ENCODE measurements at regions not wholly inside any gene's neighbourhood (a gene's known extent, or its start where the extent isn't known, plus 50 kb on each side); places are given as distances from the start of the nearest gene placed in this dataset.

DNA sequence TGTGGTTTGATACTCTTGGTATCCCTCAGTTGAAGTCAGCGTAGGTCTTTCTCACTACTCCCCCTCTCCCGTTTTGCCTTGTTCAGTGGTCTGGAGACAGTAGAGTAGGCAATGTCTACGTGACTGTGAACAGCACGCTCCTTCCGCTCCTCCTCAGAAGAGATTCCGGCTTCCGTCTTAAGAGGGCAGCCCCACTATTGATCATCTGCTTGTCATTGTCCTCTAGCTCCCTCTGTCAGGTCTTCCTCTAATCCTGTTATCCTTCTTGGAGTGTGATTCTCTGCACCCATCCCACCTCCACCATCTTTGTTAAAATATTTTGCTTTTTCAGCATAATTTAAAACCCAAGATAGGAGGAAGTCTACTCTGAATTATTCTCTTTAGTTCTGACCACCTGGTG lies 129.9 kb upstream of the KCNK2 start:
- Histone ChIP-seq H3K4me1 (no peaks in the 10 kb centered on the region), H3K4me3 (no peak overlapping the region), H3K36me3 (no peaks in the 10 kb centered on the region), H3K9me3 (peaks cover 0 to 3% (median 0%) of the 10 kb centered on the region in 4 donors), H3K27ac (no peak overlapping the region), H3K27me3 (no peaks in the 10 kb centered on the region)
- TF ChIP-seq, protein P1, sequence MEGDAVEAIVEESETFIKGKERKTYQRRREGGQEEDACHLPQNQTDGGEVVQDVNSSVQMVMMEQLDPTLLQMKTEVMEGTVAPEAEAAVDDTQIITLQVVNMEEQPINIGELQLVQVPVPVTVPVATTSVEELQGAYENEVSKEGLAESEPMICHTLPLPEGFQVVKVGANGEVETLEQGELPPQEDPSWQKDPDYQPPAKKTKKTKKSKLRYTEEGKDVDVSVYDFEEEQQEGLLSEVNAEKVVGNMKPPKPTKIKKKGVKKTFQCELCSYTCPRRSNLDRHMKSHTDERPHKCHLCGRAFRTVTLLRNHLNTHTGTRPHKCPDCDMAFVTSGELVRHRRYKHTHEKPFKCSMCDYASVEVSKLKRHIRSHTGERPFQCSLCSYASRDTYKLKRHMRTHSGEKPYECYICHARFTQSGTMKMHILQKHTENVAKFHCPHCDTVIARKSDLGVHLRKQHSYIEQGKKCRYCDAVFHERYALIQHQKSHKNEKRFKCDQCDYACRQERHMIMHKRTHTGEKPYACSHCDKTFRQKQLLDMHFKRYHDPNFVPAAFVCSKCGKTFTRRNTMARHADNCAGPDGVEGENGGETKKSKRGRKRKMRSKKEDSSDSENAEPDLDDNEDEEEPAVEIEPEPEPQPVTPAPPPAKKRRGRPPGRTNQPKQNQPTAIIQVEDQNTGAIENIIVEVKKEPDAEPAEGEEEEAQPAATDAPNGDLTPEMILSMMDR (IDR thresholded peaks at IDR 0.05) = no peak
- no peak for TF ChIP-seq POLR2A (IDR thresholded peaks at IDR 0.05)
- no peak for TF ChIP-seq POLR2AphosphoS5 (IDR thresholded peaks at IDR 0.05)
- TF ChIP-seq EP300 (IDR thresholded peaks at IDR 0.05) = no peak
- no peak for DNase-seq
- 68 to 82% (median 77%) methylated on average over 7 of the region's 7 CpGs for WGBS, 5 donors
- intact Hi-C loops (cut with DNase I; ENCODE audit: low total_unique reads) = no loop called here

DNA sequence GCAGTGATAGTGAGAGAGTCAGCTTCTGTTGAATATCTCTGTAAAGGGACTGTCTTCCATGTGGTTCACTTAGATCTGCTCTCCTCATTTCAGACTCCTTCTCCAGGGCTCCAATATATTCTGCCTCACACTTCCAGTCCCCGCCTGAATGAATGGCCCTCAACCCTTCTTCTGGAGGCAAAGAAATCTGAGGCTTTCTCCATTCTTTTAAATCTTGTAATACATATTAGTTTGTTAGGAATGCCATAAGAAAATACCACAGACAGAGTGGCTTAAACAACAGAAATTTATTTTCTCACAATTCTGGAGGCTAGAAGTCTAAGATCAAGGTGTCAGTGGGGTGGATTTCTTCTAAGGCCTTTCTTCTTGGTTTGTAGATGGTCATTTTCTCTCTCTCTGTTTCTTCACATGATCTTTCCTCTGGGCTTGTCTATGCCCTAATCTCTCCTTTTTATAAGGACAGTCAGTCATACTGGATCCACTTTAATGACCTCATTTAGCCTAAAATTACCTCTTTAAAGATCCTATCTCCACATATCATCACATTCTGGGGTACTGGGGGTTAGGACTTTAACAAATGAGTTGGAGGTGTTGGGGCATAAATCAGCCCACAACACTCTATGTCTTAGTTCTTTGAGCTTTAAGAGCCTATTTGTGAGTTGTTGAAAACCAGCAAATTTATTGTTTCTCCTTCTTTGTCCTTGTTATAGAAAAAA lies 128.5 kb upstream of the KCNK2 start:
- H3K4me1 ChIP-seq = no peaks in the 10 kb centered on the region
- no peaks in the 10 kb centered on the region for H3K27me3 ChIP-seq
- TF ChIP-seq POLR2AphosphoS5 (IDR thresholded peaks at IDR 0.05) (no peak), EP300 (IDR thresholded peaks at IDR 0.05) (no peak)
- TF ChIP-seq, protein P1 (IDR thresholded peaks at IDR 0.05) = no peak
- 91 to 94% (median 94%) methylated on average over 1 of the region's 1 CpG for WGBS, 5 donors
- H3K36me3 ChIP-seq = no peaks in the 10 kb centered on the region
- no peak for DNase-seq
- intact Hi-C loops (cut with DNase I; ENCODE audit: low total_unique reads) = no loop called here
- H3K9me3 ChIP-seq = peaks cover 0 to 3% (median 0%) of the 10 kb centered on the region in 4 donors
- no peak overlapping the region for H3K4me3 ChIP-seq
- H3K27ac ChIP-seq = no peak overlapping the region

- no peaks in the 10 kb centered on the region for H3K27me3 ChIP-seq
- no peak overlapping the region for H3K4me3 ChIP-seq
- no peaks in the 10 kb centered on the region for H3K36me3 ChIP-seq
- no peak for DNase-seq
- intact Hi-C loops (cut with DNase I; ENCODE audit: low total_unique reads) = no loop called here
- no peaks in the 10 kb centered on the region for H3K4me1 ChIP-seq
- H3K27ac ChIP-seq = no peak overlapping the region
- H3K9me3 ChIP-seq = peaks cover 0 to 3% (median 0%) of the 10 kb centered on the region in 4 donors
- TF ChIP-seq EP300 (IDR thresholded peaks at IDR 0.05) = no peak
- TF ChIP-seq POLR2A (IDR thresholded peaks at IDR 0.05) = no peak
- no peak for TF ChIP-seq POLR2AphosphoS5 (IDR thresholded peaks at IDR 0.05)
- TF ChIP-seq, protein P1 (IDR thresholded peaks at IDR 0.05) = no peak
These were observed 128.0 kb upstream of the KCNK2 start for GRCh38 chr1:214954617-214954949.

GRCh38 chr1:214957330-214958137 lies 125.0 kb upstream of the KCNK2 start:
- 73 to 83% (median 79%) methylated on average over 8 of the region's 8 CpGs for WGBS, 5 donors

More at GRCh38 chr1:214957330-214958137, 125.0 kb upstream of the KCNK2 start:
- Histone ChIP-seq H3K9me3 (peaks cover 0 to 8% (median 4%) of the 10 kb centered on the region in 4 donors), H3K27me3 (no peaks in the 10 kb centered on the region), H3K36me3 (no peaks in the 10 kb centered on the region), H3K4me1 (no peaks in the 10 kb centered on the region), H3K4me3 (no peak overlapping the region), H3K27ac (no peak overlapping the region)
- DNase-seq = peak in 1 of 2 donors; percentile 4
- TF ChIP-seq EP300 (IDR thresholded peaks at IDR 0.05) = no peak
- TF ChIP-seq POLR2A (IDR thresholded peaks at IDR 0.05) = no peak
- TF ChIP-seq, protein P1 (IDR thresholded peaks at IDR 0.05) = no peak
- no peak for TF ChIP-seq POLR2AphosphoS5 (IDR thresholded peaks at IDR 0.05)
- intact Hi-C loops (cut with DNase I; ENCODE audit: low total_unique reads) = no loop called here
